HG02588 (cell line): ENCODE measurements at regions not wholly inside any gene's neighbourhood (a gene's known extent, or its start where the extent isn't known, plus 50 kb on each side); places are given as distances from the start of the nearest gene placed in this dataset.

Source experiments
- ATAC-seq: cut with Tn5 transposase; IDR thresholded peaks from one replicate; pipeline ENCODE4 v1.9.1; 2021; ENCODE audit warnings: mild to moderate bottlenecking, moderate library complexity; ENCODE audit not compliant: unreplicated experiment

- ATAC-seq, result no peak
These were observed 50.8 kb upstream of the NAV2 start for GRCh38 chr11:19661827-19662226.

- peak; percentile 99 for ATAC-seq
These were observed 52.6 kb upstream of the NAV2 start for GRCh38 chr11:19660076-19660475.

DNA sequence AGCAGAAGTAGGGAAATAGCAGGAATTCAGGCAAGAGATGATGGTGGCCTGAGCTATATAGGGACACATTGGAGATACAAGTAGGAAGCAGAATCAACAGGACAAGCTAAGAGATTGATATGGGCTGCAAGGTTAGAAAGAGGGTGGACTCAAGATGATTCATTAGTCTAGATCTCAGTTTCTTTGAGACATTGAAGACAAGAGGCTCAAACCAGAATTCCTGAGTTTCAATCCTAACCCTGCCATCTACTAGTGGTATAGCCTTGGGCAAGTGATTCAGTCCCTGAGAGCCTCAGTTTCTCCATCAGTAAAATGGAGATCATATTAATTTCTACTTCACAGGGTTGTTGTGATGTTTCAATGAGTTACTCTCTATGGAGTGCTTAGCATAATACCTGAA is 53.1 kb upstream of the NAV2 start:
- no peak for ATAC-seq

DNA sequence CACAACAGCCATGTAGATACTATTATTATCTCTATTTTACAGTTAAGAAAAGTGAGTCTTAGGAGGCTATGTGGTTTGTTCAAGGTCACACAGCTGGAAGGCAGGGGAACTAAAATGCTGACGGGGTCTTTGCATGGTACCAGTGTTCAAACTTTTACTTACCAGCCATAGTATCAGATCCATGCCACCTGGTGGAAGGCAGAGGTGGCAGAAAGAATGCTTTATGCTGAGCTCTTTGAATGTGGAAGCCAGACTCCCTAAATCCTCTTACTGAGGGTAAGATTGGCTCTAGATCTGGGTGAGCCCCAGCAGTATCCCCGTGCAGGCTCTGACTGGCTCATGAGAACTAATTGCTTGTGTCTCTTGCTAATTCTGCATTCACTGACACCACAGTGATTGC is 54.3 kb upstream of the NAV2 start:
- ATAC-seq, result no peak

- ATAC-seq, result no peak
These were observed 56.5 kb upstream of the NAV2 start for GRCh38 chr11:19656140-19656541.

- no peak for ATAC-seq
These were observed 59.8 kb upstream of the NAV2 start for GRCh38 chr11:19652623-19653375.

DNA sequence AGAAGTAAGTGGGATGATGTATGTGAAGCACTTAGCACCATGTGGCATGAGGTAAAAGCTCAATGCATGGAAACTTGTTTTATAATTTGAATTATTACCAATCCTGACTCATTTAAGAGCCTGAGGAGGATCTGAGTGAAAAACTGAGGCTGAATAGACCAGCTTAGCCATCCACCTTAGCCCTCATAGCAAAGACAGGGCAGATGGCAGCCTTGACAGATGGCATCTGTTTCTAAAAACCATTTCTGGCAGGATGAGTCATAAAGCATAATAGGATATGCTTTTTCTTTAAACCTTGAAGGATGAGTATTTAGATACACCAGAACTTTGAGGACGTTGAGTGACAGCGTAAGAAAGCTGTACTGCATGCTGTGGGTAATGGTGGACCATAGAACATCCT is 61.0 kb upstream of the NAV2 start:
- ATAC-seq, result no peak

GRCh38 chr11:19651028-19651427 is 61.6 kb upstream of the NAV2 start:
- ATAC-seq, result no peak

DNA sequence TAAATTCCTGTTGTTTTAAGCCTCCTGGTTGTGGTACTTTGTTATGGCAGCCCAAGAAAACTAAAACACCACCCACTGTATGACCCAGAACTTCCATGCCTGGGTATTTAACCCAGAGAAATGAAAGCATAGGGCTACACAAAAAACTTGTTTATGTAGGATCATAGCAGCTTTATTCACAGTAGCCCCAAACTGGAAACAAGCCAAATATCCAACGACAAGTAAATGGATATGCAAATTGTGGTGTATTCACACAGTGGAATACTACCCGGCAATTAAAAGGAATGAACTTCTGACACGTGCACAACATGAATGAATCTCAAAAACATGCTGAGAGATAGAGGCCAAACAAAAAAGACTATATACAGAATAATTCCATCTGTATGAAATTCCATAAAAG is 62.2 kb upstream of the NAV2 start:
- ATAC-seq, result no peak

- no peak for ATAC-seq
These were observed 62.9 kb upstream of the NAV2 start for GRCh38 chr11:19649751-19650150.

DNA sequence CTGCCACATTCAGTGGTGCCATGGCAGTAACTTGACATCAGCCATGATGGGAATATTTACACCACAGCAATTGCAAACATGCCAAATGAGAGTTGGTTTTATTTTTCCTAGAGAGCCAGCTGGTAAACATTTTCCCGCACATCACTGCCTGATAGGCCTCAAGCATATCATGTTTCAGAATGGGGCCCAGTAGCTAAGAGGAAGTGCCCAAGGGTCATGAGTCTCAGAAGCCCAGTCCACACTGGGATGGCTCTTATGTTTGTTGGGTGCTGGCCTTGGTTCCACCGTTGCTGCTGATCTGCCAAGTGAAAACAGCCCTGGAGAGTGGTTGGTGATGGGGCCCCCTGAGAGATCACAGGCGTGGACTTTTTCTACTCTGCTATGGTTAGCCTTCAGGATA is 64.3 kb upstream of the NAV2 start:
- no peak for ATAC-seq

DNA sequence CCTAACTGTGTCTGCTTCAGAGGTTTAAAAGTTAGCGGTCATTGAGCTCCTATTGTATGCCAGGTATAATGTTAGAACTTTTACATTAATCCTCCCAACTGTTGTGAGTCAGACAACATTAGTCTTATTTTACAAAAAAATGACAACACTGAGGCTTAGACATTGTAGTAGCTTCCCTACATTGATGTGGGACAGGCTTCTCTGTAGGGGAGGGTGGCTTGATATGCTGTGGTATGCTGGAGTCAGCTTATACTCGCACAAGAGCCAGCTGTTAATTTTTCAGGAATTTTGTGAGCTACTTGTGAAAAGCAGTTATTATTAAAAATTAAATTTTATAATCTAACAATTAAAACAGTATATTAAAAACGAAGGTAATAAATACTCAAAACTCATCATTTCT is 64.8 kb upstream of the NAV2 start:
- ATAC-seq, result no peak

DNA sequence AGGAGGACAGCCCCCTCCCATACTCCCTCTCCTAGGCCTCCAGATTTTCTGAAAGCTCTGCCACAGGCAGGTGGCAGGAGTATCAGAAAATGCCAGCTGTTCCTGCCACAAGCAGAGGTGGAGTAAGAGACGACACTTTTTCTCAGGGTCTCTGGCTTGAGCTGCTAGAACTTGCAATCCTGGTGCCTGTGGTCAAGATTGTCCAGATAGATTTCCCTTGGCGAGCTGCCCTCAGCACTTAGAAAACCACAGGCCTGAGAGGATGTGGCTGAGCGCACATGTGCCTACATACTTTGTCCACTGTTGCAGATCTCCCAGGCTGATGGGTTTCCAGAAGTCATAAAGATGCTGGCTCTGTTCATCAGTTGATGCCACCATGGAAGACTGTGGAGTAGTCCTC is 65.7 kb upstream of the NAV2 start:
- ATAC-seq, result no peak

GRCh38 chr11:19646308-19646707 is 66.3 kb upstream of the NAV2 start:
- ATAC-seq, result no peak

GRCh38 chr11:19644316-19644715 is 68.3 kb upstream of the NAV2 start:
- no peak for ATAC-seq

DNA sequence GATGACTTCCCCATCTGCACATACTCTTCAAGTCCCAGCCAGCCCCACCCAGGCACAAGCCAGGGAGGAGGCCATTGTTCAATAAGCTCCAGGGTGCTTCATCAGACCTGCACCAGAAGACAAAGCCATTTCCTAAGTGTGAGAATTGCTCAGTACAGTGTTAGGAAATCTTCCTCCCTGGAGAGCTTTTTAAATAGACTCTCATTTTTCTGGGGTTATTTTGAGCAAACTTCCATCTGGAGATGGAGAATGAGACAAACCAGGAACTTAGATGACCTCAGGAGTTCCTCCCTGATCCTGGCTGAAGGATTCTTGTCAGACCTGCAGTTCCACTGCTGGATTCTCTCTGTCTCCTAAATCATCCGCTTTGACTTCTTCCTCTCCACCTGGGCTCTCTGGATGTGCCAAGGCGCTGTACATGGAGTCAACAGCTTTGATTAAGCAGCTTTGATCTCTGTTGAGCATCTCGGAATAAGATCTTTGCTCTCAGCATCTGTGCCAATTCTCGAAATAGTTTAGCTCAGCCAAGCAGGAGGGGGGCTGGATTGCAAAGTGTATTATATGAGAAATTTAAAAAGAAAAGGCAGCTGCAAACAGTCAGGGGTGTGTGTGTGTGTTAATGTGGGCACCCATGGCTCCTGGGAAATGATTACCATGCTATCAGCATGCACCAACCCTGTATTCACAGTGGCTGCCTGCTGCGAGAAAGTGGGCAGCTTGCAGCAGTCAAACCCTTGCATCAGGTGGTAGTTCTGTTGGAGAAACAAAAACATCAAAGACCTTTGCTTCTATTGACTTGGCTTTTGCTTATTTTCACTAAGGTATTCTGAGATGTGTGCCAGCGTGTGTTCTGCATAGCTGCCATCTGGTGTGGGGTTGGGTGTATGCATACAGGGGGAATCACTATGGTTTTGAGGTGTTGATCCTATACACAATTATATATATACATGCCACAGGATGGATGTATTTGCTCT is 70.2 kb upstream of the NAV2 start:
- no peak for ATAC-seq

DNA sequence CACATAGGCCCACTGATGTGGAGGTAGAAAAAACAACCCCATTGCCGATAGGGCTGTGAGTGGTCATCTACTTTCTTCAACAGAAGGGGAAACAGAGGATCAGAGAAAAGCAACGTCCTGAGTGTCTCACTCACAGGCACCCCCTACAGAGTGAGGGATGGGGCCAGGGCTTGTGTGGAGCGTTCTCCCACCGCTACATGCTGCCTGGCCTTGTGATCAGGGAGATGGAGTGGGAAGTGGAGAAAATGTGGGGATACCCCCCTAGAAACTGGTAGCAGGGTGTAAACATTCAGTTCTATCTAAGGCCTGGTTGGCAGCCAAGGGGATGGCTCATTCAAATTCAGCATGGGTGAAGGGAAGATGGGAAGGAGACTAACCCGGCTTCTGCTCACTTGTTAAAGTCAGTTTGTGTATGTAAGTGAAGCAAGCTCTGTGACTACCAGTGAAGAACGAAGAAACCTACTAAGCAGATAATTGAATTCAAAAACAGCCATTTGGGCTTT is 73.0 kb upstream of the NAV2 start:
- no peak for ATAC-seq

DNA sequence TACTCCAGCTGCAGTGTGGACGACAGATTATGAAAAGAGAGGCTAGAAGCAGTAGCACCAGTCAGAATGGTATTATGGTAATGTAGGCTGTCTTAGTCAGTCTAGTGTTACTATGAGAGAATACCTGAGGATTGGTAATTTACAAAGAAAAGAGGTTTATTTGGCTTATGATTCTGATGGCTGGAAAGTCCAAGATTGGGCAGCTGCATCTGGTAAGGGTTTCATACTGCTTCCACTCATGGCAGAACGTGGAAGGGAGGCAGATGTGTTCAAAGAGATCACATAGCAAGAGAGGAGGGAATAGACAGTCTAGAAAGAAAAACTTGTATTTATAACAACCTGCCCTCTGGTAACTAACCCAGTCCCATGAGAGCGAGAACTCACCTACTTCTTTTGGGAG is 77.3 kb upstream of the NAV2 start:
- ATAC-seq, result no peak

DNA sequence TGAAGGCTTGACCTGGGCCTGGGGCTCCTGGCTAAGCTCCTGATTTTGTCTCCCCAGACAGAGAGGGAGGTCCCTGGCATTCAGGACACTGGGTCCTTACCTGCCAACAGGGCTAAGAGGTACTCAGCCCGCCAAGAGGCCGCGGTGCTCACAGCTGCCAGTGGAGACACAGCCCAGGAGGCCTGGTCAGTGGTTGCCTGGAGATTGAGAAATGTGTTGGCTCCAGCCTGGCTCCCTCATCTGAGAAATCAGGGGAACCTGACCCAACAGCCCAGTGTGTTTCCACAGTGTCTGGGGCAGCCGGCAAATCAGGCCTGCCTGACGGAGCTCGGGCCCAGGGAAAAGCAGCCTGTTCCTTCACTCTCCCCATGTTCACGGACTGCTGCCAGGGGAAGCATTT is 79.4 kb upstream of the NAV2 start:
- no peak for ATAC-seq

GRCh38 chr11:19632499-19632834 is 80.2 kb upstream of the NAV2 start:
- no peak for ATAC-seq

GRCh38 chr11:19631712-19632498 is 80.7 kb upstream of the NAV2 start:
- ATAC-seq, result no peak
